Activated CD8-positive, alpha-beta memory T cell treated with anti-CD3 and anti-CD28 coated beads for 36 hours (primary cell): ENCODE measurements at regions not wholly inside any gene's neighbourhood (a gene's known extent, or its start where the extent isn't known, plus 50 kb on each side); places are given as distances from the start of the nearest gene placed in this dataset.
"Not testable (repeated sequence)": the region's sequence is repeated elsewhere in the genome, so short reads cannot be mapped to it uniquely, and the experiment has no call there.

Experiments used
- CTCF ChIA-PET: fragments of 350-600 bp; sonication (Branson Sonifier 250); formaldehyde crosslinking; loops from one replicate; lab custom pipeline; 2021; ENCODE audit warnings: antibody characterized with exemption; lab: Charles Lee
- POLR2A ChIA-PET: fragments of 350-600 bp; sonication (Branson Sonifier 250); formaldehyde crosslinking; loops from one replicate; lab custom pipeline; 2021; ENCODE audit warnings: antibody characterized with exemption; lab: Charles Lee

DNA sequence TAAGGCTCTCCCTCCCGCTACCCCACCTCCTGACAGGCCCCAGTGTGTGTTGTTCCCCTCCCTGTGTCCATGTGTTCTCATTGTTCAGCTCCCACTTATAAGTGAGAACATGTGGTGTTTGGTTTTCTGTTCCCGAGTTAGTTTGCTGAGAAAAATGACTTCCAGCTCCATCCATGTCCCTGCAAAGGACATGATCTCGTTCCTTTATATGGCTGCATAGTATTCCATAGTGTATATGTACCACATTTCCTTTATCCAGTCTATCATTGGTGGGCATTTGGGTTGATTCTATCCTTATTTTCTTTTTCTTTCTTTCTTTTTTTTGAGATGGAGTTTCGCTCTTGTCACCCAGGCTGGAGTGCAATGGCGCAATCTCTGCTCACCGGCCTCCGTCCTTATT lies 57.8 kb upstream of the RASSF3 start:
- POLR2A ChIA-PET, result not testable (repeated sequence)
- CTCF ChIA-PET, result interaction anchor here (1.2 kb wide), 1 partner anchor 145 kb away, joined by 4 read pairs; no protein-coding TSS in a partner anchor

DNA sequence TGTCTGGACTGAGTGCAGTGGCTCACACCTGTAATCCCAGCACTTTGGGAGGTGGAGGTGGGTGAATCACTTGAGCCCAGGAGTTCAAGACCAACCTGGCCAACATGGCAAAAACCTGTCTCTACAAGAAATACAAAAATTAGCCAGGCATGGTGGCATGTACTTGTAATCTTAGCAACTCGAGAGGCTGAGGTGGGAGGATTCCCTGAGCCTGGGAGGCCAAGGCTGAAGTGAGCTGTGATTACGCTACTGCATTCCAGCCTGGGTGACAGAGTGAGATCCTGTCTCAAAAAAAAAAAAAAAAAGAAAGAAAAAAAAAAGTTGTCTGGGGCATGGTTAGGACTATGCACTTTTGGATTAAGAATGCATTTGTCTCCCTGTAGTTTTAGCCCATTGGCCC lies 56.6 kb upstream of the RASSF3 start:
- POLR2A ChIA-PET, CTCF ChIA-PET: not testable (repeated sequence)

DNA sequence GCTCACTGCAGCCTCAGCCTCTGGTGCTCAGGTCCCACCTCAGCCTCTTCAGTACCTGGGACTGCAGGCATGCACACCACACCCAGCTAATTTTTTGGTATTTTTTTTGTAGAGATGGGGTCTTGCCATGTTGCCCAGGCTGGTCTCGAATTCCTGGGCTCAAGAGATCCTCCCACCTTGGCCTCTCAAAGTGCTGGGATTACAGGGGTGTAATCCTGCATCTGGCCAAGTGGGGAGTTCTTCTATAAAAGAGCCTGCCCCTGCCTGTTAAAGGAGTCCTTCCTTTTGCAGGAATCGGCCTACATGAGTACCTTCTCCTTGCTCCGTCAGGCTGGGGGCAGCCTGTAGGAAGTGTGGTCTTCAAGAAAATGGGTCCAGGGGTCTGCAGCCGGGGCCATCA lies 54.1 kb upstream of the RASSF3 start:
- POLR2A ChIA-PET, result no interaction called here
- CTCF ChIA-PET, result no interaction called here

DNA sequence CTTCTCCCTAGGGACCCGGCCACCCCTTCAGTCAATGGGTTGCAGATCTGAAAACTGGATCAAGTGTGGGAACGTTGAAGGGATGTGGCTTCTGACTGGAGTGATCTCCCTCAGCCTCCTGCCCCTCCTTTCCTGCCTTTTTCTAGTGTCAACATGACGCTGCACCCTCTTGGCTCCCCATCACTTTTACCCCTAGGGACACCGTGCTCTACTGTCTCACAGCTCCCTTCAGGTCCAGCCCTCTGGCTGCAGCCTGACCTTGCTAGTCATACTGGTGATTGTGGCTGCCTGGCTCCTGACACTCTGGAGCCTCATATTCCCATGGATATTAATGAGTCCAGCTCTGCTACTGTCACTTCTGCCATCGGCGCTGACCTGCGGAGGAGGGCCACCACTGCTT lies 51.5 kb upstream of the RASSF3 start:
- CTCF ChIA-PET, result no interaction called here

DNA sequence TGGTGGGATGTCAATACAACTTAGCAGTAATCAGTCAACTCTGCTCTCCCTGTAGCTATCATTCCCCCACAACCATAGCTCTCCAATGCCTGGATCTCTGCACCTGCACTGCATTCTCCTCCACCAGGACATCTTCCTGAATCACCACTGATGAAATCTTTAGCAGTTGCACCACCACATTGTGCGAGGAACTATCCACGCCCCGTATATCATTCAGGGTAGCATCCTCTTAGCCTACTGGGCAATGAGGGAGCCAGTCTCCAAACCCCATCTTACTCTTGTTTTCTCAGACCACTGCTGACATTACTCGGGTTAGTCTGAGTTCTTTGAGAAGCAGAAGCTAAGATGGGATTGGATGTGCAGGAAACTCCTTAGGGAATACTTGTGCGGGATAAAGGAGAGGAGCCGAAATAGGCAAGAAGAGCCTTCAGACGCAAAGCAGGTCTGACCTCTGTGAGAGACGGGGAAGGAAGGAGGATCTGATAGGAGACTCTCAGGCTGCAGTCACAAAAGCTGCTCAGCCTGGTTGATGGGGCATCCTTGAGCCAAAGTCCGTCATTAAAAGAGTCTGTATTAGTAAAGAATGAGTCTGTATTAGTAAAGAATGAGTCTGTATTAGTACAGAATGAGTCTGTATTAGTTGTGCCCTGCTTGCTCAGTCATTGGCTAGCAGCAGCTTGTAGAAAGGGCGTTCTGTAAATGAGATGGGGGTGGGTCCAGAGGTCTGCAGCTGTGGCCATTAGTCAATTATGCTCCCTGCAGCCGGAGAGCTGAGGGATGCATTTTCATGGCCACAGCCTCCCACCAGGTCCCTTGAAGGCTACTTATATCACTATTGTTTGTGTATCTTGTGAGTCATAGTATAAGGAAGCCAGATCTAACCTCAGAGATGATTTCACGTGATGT lies 49.6 kb upstream of the RASSF3 start:
- ChIA-PET POLR2A (no interaction called here), CTCF (interaction anchor here (1.0 to 1.2 kb wide), 2 partner anchors 9 to 141 kb away, joined by 3 read pairs; no protein-coding TSS in a partner anchor)

More for the DNA sequence above, 51.5 kb upstream of the RASSF3 start:
- POLR2A ChIA-PET, result no interaction called here
